ENCODE measurements at regions not wholly inside any gene's neighbourhood (a gene's known extent, or its start where the extent isn't known, plus 50 kb on each side); places are given as distances from the start of the nearest gene placed in this dataset.

DNA sequence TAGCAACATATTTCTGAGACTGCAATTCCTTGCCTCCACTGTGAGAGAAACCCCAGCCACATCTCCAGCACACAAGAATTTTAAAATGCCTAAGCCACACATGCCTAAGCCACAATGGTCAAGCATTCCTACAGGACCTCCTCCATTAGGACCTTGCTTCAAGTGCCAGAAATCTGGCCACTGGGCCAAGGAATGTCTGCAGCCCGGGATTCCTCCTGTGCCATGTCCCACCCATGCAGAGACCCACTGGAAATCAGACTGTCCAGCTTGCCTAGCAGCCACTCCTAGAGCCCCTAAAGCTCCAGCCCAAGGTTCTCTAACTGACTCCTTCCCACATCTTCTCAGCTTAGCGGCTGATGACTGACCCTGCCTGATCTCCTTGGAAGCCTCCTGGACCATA lies 117.5 kb downstream of the AHR start:
- TF ChIP-seq, protein P1, sequence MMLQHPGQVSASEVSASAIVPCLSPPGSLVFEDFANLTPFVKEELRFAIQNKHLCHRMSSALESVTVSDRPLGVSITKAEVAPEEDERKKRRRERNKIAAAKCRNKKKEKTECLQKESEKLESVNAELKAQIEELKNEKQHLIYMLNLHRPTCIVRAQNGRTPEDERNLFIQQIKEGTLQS (IDR thresholded peaks at IDR 0.05), result no peak
- TF ChIP-seq EGR1 (IDR thresholded peaks at IDR 0.05; ENCODE audit: low read depth) (no peak), RAD21 (IDR thresholded peaks at IDR 0.05; ENCODE audit: low read depth) (no peak), YY1 (IDR thresholded peaks at IDR 0.05; ENCODE audit: extremely low read depth, insufficient replicate concordance, low read depth, low read length) (no peak), TCF7L2 (IDR thresholded peaks at IDR 0.05; ENCODE audit: borderline replicate concordance, extremely low read depth, insufficient read depth, insufficient read length) (no peak), POLR2AphosphoS5 (IDR thresholded peaks at IDR 0.05; ENCODE audit: low read depth, low read length) (no peak), ZFX (IDR thresholded peaks at IDR 0.05) (no peak), POLR2A (IDR thresholded peaks at IDR 0.05; ENCODE audit: borderline replicate concordance, extremely low read depth, insufficient read depth, insufficient read length) (no peak)
- TF ChIP-seq, protein P2, sequence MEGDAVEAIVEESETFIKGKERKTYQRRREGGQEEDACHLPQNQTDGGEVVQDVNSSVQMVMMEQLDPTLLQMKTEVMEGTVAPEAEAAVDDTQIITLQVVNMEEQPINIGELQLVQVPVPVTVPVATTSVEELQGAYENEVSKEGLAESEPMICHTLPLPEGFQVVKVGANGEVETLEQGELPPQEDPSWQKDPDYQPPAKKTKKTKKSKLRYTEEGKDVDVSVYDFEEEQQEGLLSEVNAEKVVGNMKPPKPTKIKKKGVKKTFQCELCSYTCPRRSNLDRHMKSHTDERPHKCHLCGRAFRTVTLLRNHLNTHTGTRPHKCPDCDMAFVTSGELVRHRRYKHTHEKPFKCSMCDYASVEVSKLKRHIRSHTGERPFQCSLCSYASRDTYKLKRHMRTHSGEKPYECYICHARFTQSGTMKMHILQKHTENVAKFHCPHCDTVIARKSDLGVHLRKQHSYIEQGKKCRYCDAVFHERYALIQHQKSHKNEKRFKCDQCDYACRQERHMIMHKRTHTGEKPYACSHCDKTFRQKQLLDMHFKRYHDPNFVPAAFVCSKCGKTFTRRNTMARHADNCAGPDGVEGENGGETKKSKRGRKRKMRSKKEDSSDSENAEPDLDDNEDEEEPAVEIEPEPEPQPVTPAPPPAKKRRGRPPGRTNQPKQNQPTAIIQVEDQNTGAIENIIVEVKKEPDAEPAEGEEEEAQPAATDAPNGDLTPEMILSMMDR (IDR thresholded peaks at IDR 0.05 in 2 of 3, conservative IDR thresholded peaks at IDR 0.05 in 1 of 3; ENCODE audit: borderline replicate concordance in 1 of 3, insufficient read depth in 1 of 3, low read depth in 2 of 3, low read length in 2 of 3), result no peak
- TF ChIP-seq, protein P3, sequence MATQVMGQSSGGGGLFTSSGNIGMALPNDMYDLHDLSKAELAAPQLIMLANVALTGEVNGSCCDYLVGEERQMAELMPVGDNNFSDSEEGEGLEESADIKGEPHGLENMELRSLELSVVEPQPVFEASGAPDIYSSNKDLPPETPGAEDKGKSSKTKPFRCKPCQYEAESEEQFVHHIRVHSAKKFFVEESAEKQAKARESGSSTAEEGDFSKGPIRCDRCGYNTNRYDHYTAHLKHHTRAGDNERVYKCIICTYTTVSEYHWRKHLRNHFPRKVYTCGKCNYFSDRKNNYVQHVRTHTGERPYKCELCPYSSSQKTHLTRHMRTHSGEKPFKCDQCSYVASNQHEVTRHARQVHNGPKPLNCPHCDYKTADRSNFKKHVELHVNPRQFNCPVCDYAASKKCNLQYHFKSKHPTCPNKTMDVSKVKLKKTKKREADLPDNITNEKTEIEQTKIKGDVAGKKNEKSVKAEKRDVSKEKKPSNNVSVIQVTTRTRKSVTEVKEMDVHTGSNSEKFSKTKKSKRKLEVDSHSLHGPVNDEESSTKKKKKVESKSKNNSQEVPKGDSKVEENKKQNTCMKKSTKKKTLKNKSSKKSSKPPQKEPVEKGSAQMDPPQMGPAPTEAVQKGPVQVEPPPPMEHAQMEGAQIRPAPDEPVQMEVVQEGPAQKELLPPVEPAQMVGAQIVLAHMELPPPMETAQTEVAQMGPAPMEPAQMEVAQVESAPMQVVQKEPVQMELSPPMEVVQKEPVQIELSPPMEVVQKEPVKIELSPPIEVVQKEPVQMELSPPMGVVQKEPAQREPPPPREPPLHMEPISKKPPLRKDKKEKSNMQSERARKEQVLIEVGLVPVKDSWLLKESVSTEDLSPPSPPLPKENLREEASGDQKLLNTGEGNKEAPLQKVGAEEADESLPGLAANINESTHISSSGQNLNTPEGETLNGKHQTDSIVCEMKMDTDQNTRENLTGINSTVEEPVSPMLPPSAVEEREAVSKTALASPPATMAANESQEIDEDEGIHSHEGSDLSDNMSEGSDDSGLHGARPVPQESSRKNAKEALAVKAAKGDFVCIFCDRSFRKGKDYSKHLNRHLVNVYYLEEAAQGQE (IDR thresholded peaks at IDR 0.05; ENCODE audit: low read depth), result no peak
- TF ChIP-seq, protein P4, sequence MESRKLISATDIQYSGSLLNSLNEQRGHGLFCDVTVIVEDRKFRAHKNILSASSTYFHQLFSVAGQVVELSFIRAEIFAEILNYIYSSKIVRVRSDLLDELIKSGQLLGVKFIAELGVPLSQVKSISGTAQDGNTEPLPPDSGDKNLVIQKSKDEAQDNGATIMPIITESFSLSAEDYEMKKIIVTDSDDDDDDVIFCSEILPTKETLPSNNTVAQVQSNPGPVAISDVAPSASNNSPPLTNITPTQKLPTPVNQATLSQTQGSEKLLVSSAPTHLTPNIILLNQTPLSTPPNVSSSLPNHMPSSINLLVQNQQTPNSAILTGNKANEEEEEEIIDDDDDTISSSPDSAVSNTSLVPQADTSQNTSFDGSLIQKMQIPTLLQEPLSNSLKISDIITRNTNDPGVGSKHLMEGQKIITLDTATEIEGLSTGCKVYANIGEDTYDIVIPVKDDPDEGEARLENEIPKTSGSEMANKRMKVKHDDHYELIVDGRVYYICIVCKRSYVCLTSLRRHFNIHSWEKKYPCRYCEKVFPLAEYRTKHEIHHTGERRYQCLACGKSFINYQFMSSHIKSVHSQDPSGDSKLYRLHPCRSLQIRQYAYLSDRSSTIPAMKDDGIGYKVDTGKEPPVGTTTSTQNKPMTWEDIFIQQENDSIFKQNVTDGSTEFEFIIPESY (IDR thresholded peaks at IDR 0.05; ENCODE audit: extremely low read depth, insufficient replicate concordance, low read length), result no peak
